Neural cell (in vitro differentiated cells): ENCODE measurements at regions not wholly inside any gene's neighbourhood (a gene's known extent, or its start where the extent isn't known, plus 50 kb on each side); places are given as distances from the start of the nearest gene placed in this dataset.

ENCODE experiments used
- H2AFZ ChIP-seq: fragments of 200-600, 300-800 bp; sonication (generic), shearing (Covaris generic); 2 replicates; pipeline ENCODE4 v1.6.0; 2014; ENCODE audit warnings: low read depth, mild to moderate bottlenecking, antibody characterized with exemption, low read length, moderate library complexity
- H3F3A ChIP-seq: fragments of 200-600 bp; shearing (Covaris generic); 2 replicates; pipeline ENCODE4 v1.6.1; 2016; ENCODE audit warnings: mild to moderate bottlenecking, moderate library complexity, mixed read lengths, antibody characterized with exemption, low read length; ENCODE audit not compliant: insufficient read depth, poor library complexity, severe bottlenecking
- H3K27ac ChIP-seq: fragments of 200-600, 300-800 bp; sonication (generic), shearing (Covaris generic); 2 replicates; pipeline ENCODE4 v1.5.1; 2014; ENCODE audit warnings: mild to moderate bottlenecking, low read length, moderate library complexity
- H3K27me3 ChIP-seq: fragments of 300-800, 200-600 bp; sonication (generic), shearing (Covaris generic); 2 replicates; pipeline ENCODE4 v1.6.0; 2014; ENCODE audit warnings: mild to moderate bottlenecking, low read depth, low read length, moderate library complexity; ENCODE audit not compliant: insufficient read depth
- H3K36me3 ChIP-seq: fragments of 300-800, 200-600 bp; sonication (generic), shearing (Covaris generic); 2 replicates; pipeline ENCODE4 v1.5.1; 2014; ENCODE audit warnings: mild to moderate bottlenecking, antibody characterized with exemption, low read length, moderate library complexity; ENCODE audit not compliant: insufficient read depth
- H3K4me2 ChIP-seq: fragments of 300-800, 200-600 bp; sonication (generic), shearing (Covaris generic); 2 replicates; pipeline ENCODE4 v1.6.0; 2014; ENCODE audit warnings: mild to moderate bottlenecking, low read length
- H3K4me3 ChIP-seq: fragments of 300-800, 200-600 bp; sonication (generic), shearing (Covaris generic); 2 replicates; pipeline ENCODE4 v1.5.1; 2014; ENCODE audit warnings: mild to moderate bottlenecking, low read length, moderate library complexity
- H3K79me2 ChIP-seq: fragments of 200-600 bp; shearing (Covaris generic); replicated peaks from 2 replicates; pipeline ENCODE4 v1.6.0; 2014; ENCODE audit warnings: mild to moderate bottlenecking, low read length, moderate library complexity; ENCODE audit not compliant: insufficient read depth
- H3K9ac ChIP-seq: fragments of 300-800, 200-600 bp; sonication (generic), shearing (Covaris generic); 2 replicates; pipeline ENCODE4 v1.6.1; 2016; ENCODE audit warnings: mild to moderate bottlenecking, low read length, mixed read lengths
- H3K9me2 ChIP-seq: fragments of 200-600 bp; shearing (Covaris generic); 2 replicates; pipeline ENCODE4 v1.6.1; 2016; ENCODE audit warnings: mild to moderate bottlenecking, low read length, mixed read lengths; ENCODE audit not compliant: insufficient read depth
- H3K9me3 ChIP-seq: fragments of 200-600, 300-800 bp; sonication (generic), shearing (Covaris generic); 2 replicates; pipeline ENCODE4 v1.6.1; 2016; ENCODE audit warnings: mild to moderate bottlenecking, mixed run types, low read length, moderate library complexity, mixed read lengths
- H4K20me1 ChIP-seq: fragments of 200-600 bp; shearing (Covaris generic); 2 replicates; pipeline ENCODE4 v1.6.1; 2016; ENCODE audit warnings: mild to moderate bottlenecking, mixed run types; ENCODE audit not compliant: insufficient read depth
- CTCF ChIP-seq: fragments of 450-650 bp; IDR thresholded peaks from 2 replicates; pipeline ENCODE4 v1.5.1; 2014; ENCODE audit warnings: antibody characterized with exemption, mild to moderate bottlenecking, moderate library complexity; ENCODE audit not compliant: poor library complexity, severe bottlenecking
- EP300 ChIP-seq: fragments of 450-650 bp; conservative IDR thresholded peaks from 2 replicates; pipeline ENCODE4 v1.6.1; 2014; ENCODE audit warnings: antibody characterized with exemption, mild to moderate bottlenecking, moderate library complexity; ENCODE audit not compliant: poor library complexity, severe bottlenecking
- EZH2 ChIP-seq: fragments of 200-600, 300-800 bp; shearing (Covaris generic), sonication (generic); IDR thresholded peaks from 2 replicates; pipeline ENCODE4 v1.6.1; 2014; ENCODE audit warnings: antibody characterized with exemption, low read length, borderline replicate concordance, mild to moderate bottlenecking; ENCODE audit not compliant: insufficient read depth, poor library complexity, severe bottlenecking
- MXI1 ChIP-seq: fragments of 450-650 bp; conservative IDR thresholded peaks from 2 replicates; pipeline ENCODE4 v1.6.1; 2014; ENCODE audit warnings: antibody characterized with exemption, mild to moderate bottlenecking; ENCODE audit not compliant: poor library complexity, severe bottlenecking
- POLR2AphosphoS5 ChIP-seq: IDR thresholded peaks from 2 replicates; pipeline ENCODE4 v1.6.1; 2012
- RAD21 ChIP-seq: fragments of 450-650 bp; conservative IDR thresholded peaks from 2 replicates; pipeline ENCODE4 v1.6.1; 2014; ENCODE audit warnings: antibody characterized with exemption, mild to moderate bottlenecking, moderate library complexity
- SMC3 ChIP-seq: fragments of 450-650 bp; conservative IDR thresholded peaks from 2 replicates; pipeline ENCODE4 v1.6.1; 2014; ENCODE audit warnings: antibody characterized with exemption, mild to moderate bottlenecking, moderate library complexity; ENCODE audit not compliant: poor library complexity
- TAF1 ChIP-seq: IDR thresholded peaks from 2 replicates; pipeline ENCODE4 v1.6.1; 2012; ENCODE audit warnings: low read depth
- TF ChIP-seq, protein P1 (sequence below): IDR thresholded peaks from 2 replicates; pipeline ENCODE4 v1.6.1; 2012; ENCODE audit warnings: borderline replicate concordance

DNA sequence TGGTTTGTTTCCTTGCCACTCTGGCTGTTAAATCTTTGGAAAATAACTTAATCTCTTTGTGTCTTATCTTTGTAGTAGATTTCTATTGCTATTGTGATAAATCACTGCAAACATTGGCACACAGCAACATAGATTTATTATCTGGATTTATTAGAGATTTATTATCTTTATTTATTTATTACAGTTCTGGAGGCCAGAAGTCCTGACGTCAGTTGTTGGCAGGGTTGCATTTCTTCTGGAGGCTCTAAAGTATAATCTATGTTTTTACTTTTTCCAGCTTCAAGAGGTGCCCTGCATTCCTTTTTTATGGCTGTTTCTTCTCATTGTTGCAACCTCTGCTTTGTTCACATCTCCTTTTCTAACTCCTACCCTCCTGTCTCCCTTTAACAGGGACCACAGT, 542.8 kb downstream of the GRXCR1 start:
- Histone ChIP-seq H3K9me3 (peaks cover 4% of the 10 kb centered on the region), H2AFZ (no peak overlapping the region), H4K20me1 (no peaks in the 10 kb centered on the region), H3K4me2 (no peak overlapping the region), H3K36me3 (no peaks in the 10 kb centered on the region), H3K27ac (no peak overlapping the region), H3K4me3 (no peak overlapping the region), H3F3A (no peaks in the 10 kb centered on the region), H3K79me2 (no peaks in the 10 kb centered on the region), H3K9me2 (no peaks in the 10 kb centered on the region), H3K9ac (no peak overlapping the region), H3K27me3 (no peaks in the 10 kb centered on the region)
- TF ChIP-seq RAD21: no peak

GRCh38 chr4:43452948-43453347, 560.4 kb downstream of the GRXCR1 start:
- TF ChIP-seq, protein P1, sequence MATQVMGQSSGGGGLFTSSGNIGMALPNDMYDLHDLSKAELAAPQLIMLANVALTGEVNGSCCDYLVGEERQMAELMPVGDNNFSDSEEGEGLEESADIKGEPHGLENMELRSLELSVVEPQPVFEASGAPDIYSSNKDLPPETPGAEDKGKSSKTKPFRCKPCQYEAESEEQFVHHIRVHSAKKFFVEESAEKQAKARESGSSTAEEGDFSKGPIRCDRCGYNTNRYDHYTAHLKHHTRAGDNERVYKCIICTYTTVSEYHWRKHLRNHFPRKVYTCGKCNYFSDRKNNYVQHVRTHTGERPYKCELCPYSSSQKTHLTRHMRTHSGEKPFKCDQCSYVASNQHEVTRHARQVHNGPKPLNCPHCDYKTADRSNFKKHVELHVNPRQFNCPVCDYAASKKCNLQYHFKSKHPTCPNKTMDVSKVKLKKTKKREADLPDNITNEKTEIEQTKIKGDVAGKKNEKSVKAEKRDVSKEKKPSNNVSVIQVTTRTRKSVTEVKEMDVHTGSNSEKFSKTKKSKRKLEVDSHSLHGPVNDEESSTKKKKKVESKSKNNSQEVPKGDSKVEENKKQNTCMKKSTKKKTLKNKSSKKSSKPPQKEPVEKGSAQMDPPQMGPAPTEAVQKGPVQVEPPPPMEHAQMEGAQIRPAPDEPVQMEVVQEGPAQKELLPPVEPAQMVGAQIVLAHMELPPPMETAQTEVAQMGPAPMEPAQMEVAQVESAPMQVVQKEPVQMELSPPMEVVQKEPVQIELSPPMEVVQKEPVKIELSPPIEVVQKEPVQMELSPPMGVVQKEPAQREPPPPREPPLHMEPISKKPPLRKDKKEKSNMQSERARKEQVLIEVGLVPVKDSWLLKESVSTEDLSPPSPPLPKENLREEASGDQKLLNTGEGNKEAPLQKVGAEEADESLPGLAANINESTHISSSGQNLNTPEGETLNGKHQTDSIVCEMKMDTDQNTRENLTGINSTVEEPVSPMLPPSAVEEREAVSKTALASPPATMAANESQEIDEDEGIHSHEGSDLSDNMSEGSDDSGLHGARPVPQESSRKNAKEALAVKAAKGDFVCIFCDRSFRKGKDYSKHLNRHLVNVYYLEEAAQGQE: no peak
- TF ChIP-seq SMC3 (no peak), EZH2 (no peak), RAD21 (no peak), CTCF (no peak), EP300 (no peak), MXI1 (no peak), POLR2AphosphoS5 (no peak), TAF1 (no peak)
- Histone ChIP-seq H3K9ac (no peak overlapping the region), H3K36me3 (no peaks in the 10 kb centered on the region), H3K4me3 (no peak overlapping the region), H3K27me3 (no peaks in the 10 kb centered on the region), H2AFZ (no peak overlapping the region), H3K79me2 (no peaks in the 10 kb centered on the region), H3K4me2 (no peak overlapping the region), H3K9me2 (no peaks in the 10 kb centered on the region), H4K20me1 (no peaks in the 10 kb centered on the region), H3K27ac (no peak overlapping the region), H3F3A (no peaks in the 10 kb centered on the region), H3K9me3 (no peaks in the 10 kb centered on the region)

DNA sequence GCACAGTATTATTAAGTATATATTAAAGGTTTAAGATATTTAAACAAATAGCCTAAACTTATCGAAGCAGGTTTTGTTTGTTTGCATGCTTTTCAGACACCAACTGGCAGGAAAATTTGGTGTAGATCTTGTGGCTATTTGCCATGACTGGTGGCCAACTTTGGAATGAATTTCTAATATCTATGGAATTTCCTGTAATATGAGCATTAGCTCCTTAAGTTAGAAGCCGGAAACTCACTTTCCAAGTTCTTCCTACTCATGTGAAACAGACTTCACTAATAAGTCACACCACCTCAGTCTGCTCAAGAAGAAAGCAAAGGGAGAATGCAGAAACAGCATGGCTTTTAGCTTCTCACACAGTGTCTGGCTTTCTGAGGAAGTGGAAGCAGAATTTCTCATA, 563.9 kb downstream of the GRXCR1 start:
- H4K20me1 ChIP-seq: no peaks in the 10 kb centered on the region
- no peak overlapping the region for H3K9ac ChIP-seq
- no peaks in the 10 kb centered on the region for H3K9me2 ChIP-seq
- no peaks in the 10 kb centered on the region for H3K79me2 ChIP-seq
- H3K9me3 ChIP-seq: no peaks in the 10 kb centered on the region
- no peak overlapping the region for H3K4me3 ChIP-seq
- no peak overlapping the region for H2AFZ ChIP-seq
- TF ChIP-seq RAD21: no peak
- no peak for TF ChIP-seq SMC3
- no peak for TF ChIP-seq EP300
- TF ChIP-seq EZH2: no peak
- no peak for TF ChIP-seq CTCF
- TF ChIP-seq TAF1: no peak
- TF ChIP-seq, protein P1: no peak
- no peak for TF ChIP-seq POLR2AphosphoS5
- no peak for TF ChIP-seq MXI1
- no peaks in the 10 kb centered on the region for H3F3A ChIP-seq
- no peak overlapping the region for H3K27ac ChIP-seq
- H3K36me3 ChIP-seq: no peaks in the 10 kb centered on the region
- H3K27me3 ChIP-seq: no peaks in the 10 kb centered on the region
- H3K4me2 ChIP-seq: no peak overlapping the region
